ENCODE measurements at regions not wholly inside any gene's neighbourhood (a gene's known extent, or its start where the extent isn't known, plus 50 kb on each side); places are given as distances from the start of the nearest gene placed in this dataset.

- TF ChIP-seq SMC3 (IDR thresholded peaks at IDR 0.05): no peak
- TF ChIP-seq, protein P1, sequence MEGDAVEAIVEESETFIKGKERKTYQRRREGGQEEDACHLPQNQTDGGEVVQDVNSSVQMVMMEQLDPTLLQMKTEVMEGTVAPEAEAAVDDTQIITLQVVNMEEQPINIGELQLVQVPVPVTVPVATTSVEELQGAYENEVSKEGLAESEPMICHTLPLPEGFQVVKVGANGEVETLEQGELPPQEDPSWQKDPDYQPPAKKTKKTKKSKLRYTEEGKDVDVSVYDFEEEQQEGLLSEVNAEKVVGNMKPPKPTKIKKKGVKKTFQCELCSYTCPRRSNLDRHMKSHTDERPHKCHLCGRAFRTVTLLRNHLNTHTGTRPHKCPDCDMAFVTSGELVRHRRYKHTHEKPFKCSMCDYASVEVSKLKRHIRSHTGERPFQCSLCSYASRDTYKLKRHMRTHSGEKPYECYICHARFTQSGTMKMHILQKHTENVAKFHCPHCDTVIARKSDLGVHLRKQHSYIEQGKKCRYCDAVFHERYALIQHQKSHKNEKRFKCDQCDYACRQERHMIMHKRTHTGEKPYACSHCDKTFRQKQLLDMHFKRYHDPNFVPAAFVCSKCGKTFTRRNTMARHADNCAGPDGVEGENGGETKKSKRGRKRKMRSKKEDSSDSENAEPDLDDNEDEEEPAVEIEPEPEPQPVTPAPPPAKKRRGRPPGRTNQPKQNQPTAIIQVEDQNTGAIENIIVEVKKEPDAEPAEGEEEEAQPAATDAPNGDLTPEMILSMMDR (IDR thresholded peaks at IDR 0.05): no peak
Observed at GRCh38 chr2:179335732-179336131, 71.1 kb upstream of the SESTD1 start.

All from A549 (cell line).